ENCODE measurements at regions not wholly inside any gene's neighbourhood (a gene's known extent, or its start where the extent isn't known, plus 50 kb on each side); places are given as distances from the start of the nearest gene placed in this dataset.
"Not testable (repeated sequence)": the region's sequence is repeated elsewhere in the genome, so short reads cannot be mapped to it uniquely, and the experiment has no call there.

GRCh38 chr6:134549854-134550253 is 231.9 kb upstream of the SGK1 start:
- no peak for DNase-seq

GRCh38 chr6:134546962-134547645 is 229.2 kb upstream of the SGK1 start:
- DNase-seq, result no peak

- no peak for DNase-seq
Measured at GRCh38 chr6:134544737-134545136, 226.8 kb upstream of the SGK1 start.

GRCh38 chr6:134543128-134543527 is 225.2 kb upstream of the SGK1 start:
- no peak for DNase-seq

GRCh38 chr6:134541001-134541400 is 223.1 kb upstream of the SGK1 start:
- no peak for DNase-seq

- DNase-seq, result no peak
Measured at GRCh38 chr6:134539865-134540323, 222.0 kb upstream of the SGK1 start.

- not testable (repeated sequence) for DNase-seq
Measured at GRCh38 chr6:134537765-134538164, 219.9 kb upstream of the SGK1 start.

GRCh38 chr6:134537146-134537555 is 219.2 kb upstream of the SGK1 start:
- DNase-seq, result no peak

GRCh38 chr6:134535831-134536230 is 217.9 kb upstream of the SGK1 start:
- DNase-seq, result no peak

GRCh38 chr6:134534708-134535149 is 216.8 kb upstream of the SGK1 start:
- DNase-seq, result no peak

- no peak for DNase-seq
Measured at GRCh38 chr6:134533991-134534390, 216.1 kb upstream of the SGK1 start.

GRCh38 chr6:134532694-134533624 is 215.0 kb upstream of the SGK1 start:
- no peak for DNase-seq

- DNase-seq, result no peak
Measured at GRCh38 chr6:134531611-134532010, 213.7 kb upstream of the SGK1 start.

- no peak for DNase-seq
Measured at GRCh38 chr6:134531188-134531551, 213.3 kb upstream of the SGK1 start.

- DNase-seq, result no peak
Measured at GRCh38 chr6:134529921-134530320, 212.0 kb upstream of the SGK1 start.

GRCh38 chr6:134529305-134529704 is 211.4 kb upstream of the SGK1 start:
- DNase-seq, result no peak

- DNase-seq, result no peak
Measured at GRCh38 chr6:134527108-134527787, 209.3 kb upstream of the SGK1 start.

- DNase-seq, result no peak
Measured at GRCh38 chr6:134525190-134525868, 207.4 kb upstream of the SGK1 start.

- DNase-seq, result no peak
Measured at GRCh38 chr6:134523903-134524650, 206.2 kb upstream of the SGK1 start.

GRCh38 chr6:134523051-134523450 is 205.1 kb upstream of the SGK1 start:
- DNase-seq, result no peak

GRCh38 chr6:134521116-134521501 is 203.2 kb upstream of the SGK1 start:
- no peak for DNase-seq
